ENCODE measurements at regions not wholly inside any gene's neighbourhood (a gene's known extent, or its start where the extent isn't known, plus 50 kb on each side); places are given as distances from the start of the nearest gene placed in this dataset.

GRCh38 chr2:167553635-167554034 lies 665.4 kb downstream of the XIRP2 start:
- DNase-seq = no peak
- H3K27me3 ChIP-seq = no peaks in the 10 kb centered on the region
- H3K4me1 ChIP-seq = no peaks in the 10 kb centered on the region
- in situ Hi-C loops (cut with MboI; ENCODE audit: low pct_ligation_motif_present in 1 of 4, low pct_unique_long_range_greater_than_20kb in 1 of 4, low sequenced_read_pairs in 3 of 4) (no loop called here), intact Hi-C loops (cut with DNase I; ENCODE audit: low total_unique reads) (no loop called here)
- H3K4me3 ChIP-seq = no peak overlapping the region
- peaks cover 0 to 6% of the 10 kb centered on the region in 2 donors for H3K9me3 ChIP-seq
- 90 to 92% methylated on average over 2 of the region's 2 CpGs for WGBS, 2 donors (ENCODE audit: low coverage in 1 of 2)
- TF ChIP-seq POLR2A (IDR thresholded peaks at IDR 0.05) (no peak), CTCF (IDR thresholded peaks at IDR 0.05) (no peak), EP300 (IDR thresholded peaks at IDR 0.05; ENCODE audit: low read depth) (no peak), POLR2AphosphoS5 (IDR thresholded peaks at IDR 0.05) (no peak)
- no peaks in the 10 kb centered on the region for H3K36me3 ChIP-seq
- H3K27ac ChIP-seq = no peak overlapping the region

DNA sequence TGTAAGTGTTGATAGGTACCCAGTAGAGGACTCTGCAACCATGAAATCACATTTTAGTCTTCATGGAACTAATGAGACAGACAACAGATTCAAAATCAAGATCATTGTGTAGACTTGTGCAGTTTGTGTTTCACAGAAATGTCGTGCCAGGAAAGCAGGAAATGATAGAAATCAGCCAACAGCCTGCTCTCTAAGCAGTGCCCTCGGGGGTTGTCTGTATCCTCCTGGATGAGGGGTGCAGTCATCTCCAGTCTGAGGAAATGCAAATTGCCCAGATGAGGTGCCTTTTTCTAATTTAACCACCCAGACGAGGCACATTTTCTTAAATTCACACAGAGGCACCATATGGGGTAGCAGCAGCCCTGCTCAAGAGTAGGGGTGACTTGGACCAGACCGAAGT lies 663.1 kb downstream of the XIRP2 start:
- Histone ChIP-seq H3K27ac (no peak overlapping the region), H3K9me3 (no peaks in the 10 kb centered on the region), H3K27me3 (no peaks in the 10 kb centered on the region), H3K4me3 (no peak overlapping the region), H3K4me1 (no peaks in the 10 kb centered on the region), H3K36me3 (no peaks in the 10 kb centered on the region)
- TF ChIP-seq EP300 (IDR thresholded peaks at IDR 0.05; ENCODE audit: low read depth) (no peak), POLR2AphosphoS5 (IDR thresholded peaks at IDR 0.05) (no peak), POLR2A (IDR thresholded peaks at IDR 0.05) (no peak), CTCF (IDR thresholded peaks at IDR 0.05) (no peak)
- WGBS, 2 donors (ENCODE audit: low coverage in 1 of 2) = 64 to 73% methylated on average over 3 to 4 of the region's 4 CpGs
- DNase-seq = no peak
- in situ Hi-C loops (cut with MboI; ENCODE audit: low pct_ligation_motif_present in 1 of 4, low pct_unique_long_range_greater_than_20kb in 1 of 4, low sequenced_read_pairs in 3 of 4) = no loop called here
- intact Hi-C loops (cut with DNase I; ENCODE audit: low total_unique reads) = no loop called here

DNA sequence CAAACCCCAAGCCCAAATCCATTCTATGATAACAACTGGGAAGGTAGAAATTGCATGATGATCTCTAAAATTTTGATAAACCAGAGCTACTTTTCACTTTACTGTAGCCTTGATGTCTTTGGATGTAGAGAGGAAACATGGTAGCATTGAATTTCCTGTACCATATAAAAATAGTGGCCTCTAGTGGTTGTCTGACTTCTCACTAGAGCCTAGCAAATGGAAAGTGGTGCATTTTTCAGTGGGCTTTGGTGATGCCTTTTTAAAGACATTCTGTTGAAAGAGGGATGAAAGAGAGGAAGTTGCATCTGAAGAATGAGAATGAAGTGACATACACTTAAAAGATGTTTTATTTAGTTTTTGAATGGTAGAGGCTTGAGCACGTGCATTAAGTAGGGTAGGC lies 662.2 kb downstream of the XIRP2 start:
- in situ Hi-C loops (cut with MboI; ENCODE audit: low pct_ligation_motif_present in 1 of 4, low pct_unique_long_range_greater_than_20kb in 1 of 4, low sequenced_read_pairs in 3 of 4) (no loop called here), intact Hi-C loops (cut with DNase I; ENCODE audit: low total_unique reads) (no loop called here)
- H3K4me1 ChIP-seq = no peaks in the 10 kb centered on the region
- no peak overlapping the region for H3K4me3 ChIP-seq
- WGBS, 2 donors (ENCODE audit: low coverage in 1 of 2) = 87 to 89% methylated on average over 1 of the region's 1 CpG
- TF ChIP-seq CTCF (IDR thresholded peaks at IDR 0.05) (peak in 3 of 5 experiments; percentile 13 to 37 (median 29)), POLR2A (IDR thresholded peaks at IDR 0.05) (no peak)
- no peak overlapping the region for H3K27ac ChIP-seq
- no peaks in the 10 kb centered on the region for H3K27me3 ChIP-seq
- no peak for DNase-seq
- H3K36me3 ChIP-seq = no peaks in the 10 kb centered on the region
- no peaks in the 10 kb centered on the region for H3K9me3 ChIP-seq

GRCh38 chr2:167548396-167548795 lies 660.1 kb downstream of the XIRP2 start:
- H3K27ac ChIP-seq = no peak overlapping the region
- no peaks in the 10 kb centered on the region for H3K27me3 ChIP-seq
- H3K4me3 ChIP-seq = no peak overlapping the region
- intact Hi-C loops (cut with DNase I; ENCODE audit: low total_unique reads) = no loop called here
- no peaks in the 10 kb centered on the region for H3K36me3 ChIP-seq
- DNase-seq = no peak
- H3K9me3 ChIP-seq = no peaks in the 10 kb centered on the region
- TF ChIP-seq POLR2A (IDR thresholded peaks at IDR 0.05) (no peak), CTCF (IDR thresholded peaks at IDR 0.05) (no peak)
- in situ Hi-C loops (cut with MboI; ENCODE audit: low pct_ligation_motif_present in 1 of 4, low pct_unique_long_range_greater_than_20kb in 1 of 4, low sequenced_read_pairs in 3 of 4) = no loop called here
- H3K4me1 ChIP-seq = no peaks in the 10 kb centered on the region
- 56% methylated on average over 2 of the region's 2 CpGs; no CpG with 5 or more reads in 1 of the 2 donors for WGBS, 2 donors (ENCODE audit: low coverage in 1 of 2)

All from transverse colon (tissue), 4 donors.